ENCODE measurements at regions not wholly inside any gene's neighbourhood (a gene's known extent, or its start where the extent isn't known, plus 50 kb on each side); places are given as distances from the start of the nearest gene placed in this dataset.

DNA sequence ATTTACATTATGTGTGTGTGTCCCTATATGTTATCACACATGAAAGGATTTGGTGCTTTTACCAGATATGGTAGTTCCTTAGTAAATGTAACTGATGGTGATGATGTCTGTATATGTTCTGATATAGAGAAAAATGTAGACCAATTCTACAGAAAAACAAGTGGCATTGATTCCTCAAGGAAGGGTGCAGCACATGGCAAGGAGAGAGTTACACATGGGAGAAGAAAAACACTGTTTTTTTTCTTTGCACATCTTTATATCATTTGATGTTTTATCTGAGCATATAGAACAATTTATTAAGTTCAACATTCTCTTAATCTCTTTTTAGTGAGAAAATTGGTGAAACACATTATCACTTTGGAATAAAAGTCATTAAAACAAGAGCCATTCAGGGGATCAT is 535.0 kb upstream of the KLF4 start:
- no peak overlapping the region for H3K4me2 ChIP-seq (ENCODE audit: low read length)
- BruUV-seq (replicated peaks) = no TSS peak
- ChIA-PET RAD21 (ENCODE audit: low non-redundant PET in 1 of 2, low total read pairs in 2 of 2, uncharacterized antibody in 2 of 2, unreplicated experiment in 2 of 2) (no interaction called here), CTCF (no interaction called here), POLR2A (no interaction called here)
- intact Hi-C loops (cut with micrococcal nuclease) = no loop called here
- H3K9ac ChIP-seq (ENCODE audit: low read length) = no peak overlapping the region
- H2AFZ ChIP-seq (ENCODE audit: low read depth, low read length, poor library complexity, severe bottlenecking) = no peak overlapping the region
- H3K9me2 ChIP-seq (ENCODE audit: insufficient read depth) = no peaks in the 10 kb centered on the region
- H3K27ac ChIP-seq (ENCODE audit: low read depth, low read length) = no peak overlapping the region
- ATAC-seq = no peak
- H3K4me1 ChIP-seq (ENCODE audit: control insufficient read depth in 1 of 2, insufficient read depth in 2 of 2, low read length in 2 of 2) = peaks cover 0 to 4% of the 10 kb centered on the region in 2 experiments; a peak in 1 of 4 replicates
- H3K36me3 ChIP-seq (ENCODE audit: control insufficient read depth in 1 of 2, insufficient read depth in 2 of 2, low read length in 2 of 2) = no peaks in the 10 kb centered on the region
- H3K4me3 ChIP-seq (replicated peaks in 1 of 2; ENCODE audit: low read depth in 1 of 2, low read length in 2 of 2) = no peak overlapping the region
- H3K9me3 ChIP-seq (ENCODE audit: control insufficient read depth in 1 of 2, insufficient read depth in 1 of 2, low read depth in 1 of 2, low read length in 2 of 2) = no peaks in the 10 kb centered on the region
- TF ChIP-seq JUND (IDR thresholded peaks at IDR 0.05) (no peak), RAD21 (IDR thresholded peaks at IDR 0.05; ENCODE audit: low read depth) (no peak), SIN3A (IDR thresholded peaks at IDR 0.05; ENCODE audit: low read depth) (no peak), ELF1 (IDR thresholded peaks at IDR 0.05; ENCODE audit: borderline replicate concordance, low read depth) (no peak), POLR2AphosphoS5 (IDR thresholded peaks at IDR 0.05; ENCODE audit: low read depth, low read length) (no peak)
- TF ChIP-seq, protein P1, sequence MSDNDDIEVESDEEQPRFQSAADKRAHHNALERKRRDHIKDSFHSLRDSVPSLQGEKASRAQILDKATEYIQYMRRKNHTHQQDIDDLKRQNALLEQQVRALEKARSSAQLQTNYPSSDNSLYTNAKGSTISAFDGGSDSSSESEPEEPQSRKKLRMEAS (IDR thresholded peaks at IDR 0.05) = no peak
- no peaks in the 10 kb centered on the region for H3K79me2 ChIP-seq (ENCODE audit: insufficient read depth, low read length)
- DNase-seq (ENCODE audit: low read depth, low spot score) = no peak
- no peaks in the 10 kb centered on the region for H4K20me1 ChIP-seq (ENCODE audit: insufficient read depth)
- no peaks in the 10 kb centered on the region for H3K27me3 ChIP-seq (ENCODE audit: insufficient read depth, low read length)

DNA sequence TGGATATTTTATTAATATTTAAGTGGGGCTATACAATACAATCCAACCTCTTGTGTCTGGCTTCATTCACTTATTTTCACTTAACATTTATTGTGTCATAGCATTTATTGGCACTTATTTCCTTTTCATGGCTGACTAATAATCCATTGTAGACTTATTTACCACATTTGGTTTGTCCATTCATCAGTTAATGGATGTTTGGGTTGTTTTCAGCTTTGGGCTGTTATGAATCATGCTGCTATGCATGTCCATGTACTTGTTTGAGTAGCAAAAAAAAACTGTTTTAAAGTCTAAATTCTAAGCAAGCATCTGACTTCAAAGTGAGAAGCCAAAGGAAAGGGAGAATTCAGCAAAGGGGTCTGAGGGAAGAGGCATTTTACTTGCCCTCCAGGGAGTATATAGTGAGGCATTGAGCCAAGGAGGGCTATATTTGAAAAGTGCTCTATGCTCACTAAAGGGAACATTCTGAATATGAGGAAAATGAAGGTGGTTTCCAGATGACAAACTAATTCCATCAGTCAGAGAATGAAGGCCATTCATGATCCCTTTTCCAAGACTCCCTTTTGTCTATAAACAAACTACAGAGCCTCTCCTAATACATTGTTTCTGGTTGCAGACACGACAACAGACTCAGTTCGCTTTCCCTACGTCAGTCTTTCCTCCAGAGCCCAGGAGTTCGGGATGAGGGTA is 532.8 kb upstream of the KLF4 start:
- ChIA-PET CTCF (no interaction called here), POLR2A (no interaction called here), RAD21 (ENCODE audit: low non-redundant PET in 1 of 2, low total read pairs in 2 of 2, uncharacterized antibody in 2 of 2, unreplicated experiment in 2 of 2) (no interaction called here)
- DNase-seq (ENCODE audit: low read depth, low spot score) (no peak), ATAC-seq (no peak)
- H3K36me3 ChIP-seq (ENCODE audit: control insufficient read depth in 1 of 2, insufficient read depth in 2 of 2, low read length in 2 of 2) = no peaks in the 10 kb centered on the region
- no peaks in the 10 kb centered on the region for H3K79me2 ChIP-seq (ENCODE audit: insufficient read depth, low read length)
- no TSS peak for BruUV-seq (replicated peaks)
- intact Hi-C loops (cut with micrococcal nuclease) = no loop called here
- H3K9me3 ChIP-seq (ENCODE audit: control insufficient read depth in 1 of 2, insufficient read depth in 1 of 2, low read depth in 1 of 2, low read length in 2 of 2) = no peaks in the 10 kb centered on the region
- H3K4me1 ChIP-seq (ENCODE audit: control insufficient read depth in 1 of 2, insufficient read depth in 2 of 2, low read length in 2 of 2) = peaks cover 0 to 4% of the 10 kb centered on the region in 2 experiments; a peak in 1 of 4 replicates
- no peak overlapping the region for H3K27ac ChIP-seq (ENCODE audit: low read depth, low read length)
- H2AFZ ChIP-seq (ENCODE audit: low read depth, low read length, poor library complexity, severe bottlenecking) = no peak overlapping the region
- H3K9me2 ChIP-seq (ENCODE audit: insufficient read depth) = no peaks in the 10 kb centered on the region
- no peak overlapping the region for H3K9ac ChIP-seq (ENCODE audit: low read length)
- H4K20me1 ChIP-seq (ENCODE audit: insufficient read depth) = no peaks in the 10 kb centered on the region
- H3K4me2 ChIP-seq (ENCODE audit: low read length) = no peak overlapping the region
- no peak overlapping the region for H3K4me3 ChIP-seq (replicated peaks in 1 of 2; ENCODE audit: low read depth in 1 of 2, low read length in 2 of 2)
- no peaks in the 10 kb centered on the region for H3K27me3 ChIP-seq (ENCODE audit: insufficient read depth, low read length)
- no peak for TF ChIP-seq FOSL1 (IDR thresholded peaks at IDR 0.05; ENCODE audit: low read depth)
- no peak for TF ChIP-seq EZH2 (IDR thresholded peaks at IDR 0.05)
- TF ChIP-seq POLR2AphosphoS5 (IDR thresholded peaks at IDR 0.05; ENCODE audit: low read depth, low read length) = no peak
- TF ChIP-seq, protein P2, sequence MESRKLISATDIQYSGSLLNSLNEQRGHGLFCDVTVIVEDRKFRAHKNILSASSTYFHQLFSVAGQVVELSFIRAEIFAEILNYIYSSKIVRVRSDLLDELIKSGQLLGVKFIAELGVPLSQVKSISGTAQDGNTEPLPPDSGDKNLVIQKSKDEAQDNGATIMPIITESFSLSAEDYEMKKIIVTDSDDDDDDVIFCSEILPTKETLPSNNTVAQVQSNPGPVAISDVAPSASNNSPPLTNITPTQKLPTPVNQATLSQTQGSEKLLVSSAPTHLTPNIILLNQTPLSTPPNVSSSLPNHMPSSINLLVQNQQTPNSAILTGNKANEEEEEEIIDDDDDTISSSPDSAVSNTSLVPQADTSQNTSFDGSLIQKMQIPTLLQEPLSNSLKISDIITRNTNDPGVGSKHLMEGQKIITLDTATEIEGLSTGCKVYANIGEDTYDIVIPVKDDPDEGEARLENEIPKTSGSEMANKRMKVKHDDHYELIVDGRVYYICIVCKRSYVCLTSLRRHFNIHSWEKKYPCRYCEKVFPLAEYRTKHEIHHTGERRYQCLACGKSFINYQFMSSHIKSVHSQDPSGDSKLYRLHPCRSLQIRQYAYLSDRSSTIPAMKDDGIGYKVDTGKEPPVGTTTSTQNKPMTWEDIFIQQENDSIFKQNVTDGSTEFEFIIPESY (IDR thresholded peaks at IDR 0.05; ENCODE audit: extremely low read depth, insufficient replicate concordance, low read length) = no peak
- no peak for TF ChIP-seq YY1 (IDR thresholded peaks at IDR 0.05; ENCODE audit: extremely low read depth, insufficient replicate concordance, low read depth, low read length)
- no peak for TF ChIP-seq SP1 (IDR thresholded peaks at IDR 0.05; ENCODE audit: low read depth)
- TF ChIP-seq, protein P1 (IDR thresholded peaks at IDR 0.05) = no peak
- no peak for TF ChIP-seq POLR2A (IDR thresholded peaks at IDR 0.05; ENCODE audit: borderline replicate concordance, extremely low read depth, insufficient read depth, insufficient read length)
- TF ChIP-seq SIN3A (IDR thresholded peaks at IDR 0.05; ENCODE audit: low read depth) = no peak
- no peak for TF ChIP-seq SRF (IDR thresholded peaks at IDR 0.05; ENCODE audit: low read depth)
- TF ChIP-seq CBX3 (IDR thresholded peaks at IDR 0.05; ENCODE audit: low read depth) = no peak
- no peak for TF ChIP-seq ELF1 (IDR thresholded peaks at IDR 0.05; ENCODE audit: borderline replicate concordance, low read depth)
- TF ChIP-seq, protein P3, sequence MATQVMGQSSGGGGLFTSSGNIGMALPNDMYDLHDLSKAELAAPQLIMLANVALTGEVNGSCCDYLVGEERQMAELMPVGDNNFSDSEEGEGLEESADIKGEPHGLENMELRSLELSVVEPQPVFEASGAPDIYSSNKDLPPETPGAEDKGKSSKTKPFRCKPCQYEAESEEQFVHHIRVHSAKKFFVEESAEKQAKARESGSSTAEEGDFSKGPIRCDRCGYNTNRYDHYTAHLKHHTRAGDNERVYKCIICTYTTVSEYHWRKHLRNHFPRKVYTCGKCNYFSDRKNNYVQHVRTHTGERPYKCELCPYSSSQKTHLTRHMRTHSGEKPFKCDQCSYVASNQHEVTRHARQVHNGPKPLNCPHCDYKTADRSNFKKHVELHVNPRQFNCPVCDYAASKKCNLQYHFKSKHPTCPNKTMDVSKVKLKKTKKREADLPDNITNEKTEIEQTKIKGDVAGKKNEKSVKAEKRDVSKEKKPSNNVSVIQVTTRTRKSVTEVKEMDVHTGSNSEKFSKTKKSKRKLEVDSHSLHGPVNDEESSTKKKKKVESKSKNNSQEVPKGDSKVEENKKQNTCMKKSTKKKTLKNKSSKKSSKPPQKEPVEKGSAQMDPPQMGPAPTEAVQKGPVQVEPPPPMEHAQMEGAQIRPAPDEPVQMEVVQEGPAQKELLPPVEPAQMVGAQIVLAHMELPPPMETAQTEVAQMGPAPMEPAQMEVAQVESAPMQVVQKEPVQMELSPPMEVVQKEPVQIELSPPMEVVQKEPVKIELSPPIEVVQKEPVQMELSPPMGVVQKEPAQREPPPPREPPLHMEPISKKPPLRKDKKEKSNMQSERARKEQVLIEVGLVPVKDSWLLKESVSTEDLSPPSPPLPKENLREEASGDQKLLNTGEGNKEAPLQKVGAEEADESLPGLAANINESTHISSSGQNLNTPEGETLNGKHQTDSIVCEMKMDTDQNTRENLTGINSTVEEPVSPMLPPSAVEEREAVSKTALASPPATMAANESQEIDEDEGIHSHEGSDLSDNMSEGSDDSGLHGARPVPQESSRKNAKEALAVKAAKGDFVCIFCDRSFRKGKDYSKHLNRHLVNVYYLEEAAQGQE (IDR thresholded peaks at IDR 0.05; ENCODE audit: low read depth) = no peak
- no peak for TF ChIP-seq JUND (IDR thresholded peaks at IDR 0.05)

Data from HCT116 (cell line).